ENCODE measurements at regions not wholly inside any gene's neighbourhood (a gene's known extent, or its start where the extent isn't known, plus 50 kb on each side); places are given as distances from the start of the nearest gene placed in this dataset.

DNA sequence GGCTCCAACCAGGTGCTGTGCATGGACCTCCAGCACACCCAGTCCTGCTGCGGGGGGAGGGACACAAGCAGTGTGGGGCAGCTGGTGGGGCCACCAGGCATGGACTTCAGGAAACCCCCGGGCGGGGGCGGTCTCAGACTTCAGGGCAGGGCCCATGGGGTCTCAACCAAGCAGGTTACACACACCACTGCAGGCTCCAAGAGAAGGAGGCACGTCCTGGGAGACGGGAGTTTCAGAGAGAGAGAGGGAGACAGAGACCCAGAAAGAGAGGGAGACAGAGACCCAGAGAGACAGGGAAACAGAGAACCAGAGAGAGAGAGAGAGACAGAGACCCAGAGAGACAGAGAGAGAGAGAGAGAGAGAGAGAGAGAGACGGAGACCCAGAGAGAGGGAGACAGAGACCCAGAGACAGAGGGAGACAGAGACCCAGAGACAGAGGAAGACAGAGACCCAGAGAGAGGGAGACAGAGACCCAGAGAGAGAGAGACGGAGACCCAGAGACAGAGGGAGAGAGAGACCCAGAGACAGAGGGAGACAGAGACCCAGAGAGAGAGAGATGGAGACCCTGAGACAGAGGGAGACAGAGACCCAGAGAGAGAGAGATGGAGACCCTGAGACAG, 128.9 kb downstream of the NCOR2 start:
- DNase-seq = no peak
- H3K36me3 ChIP-seq (ENCODE audit: control insufficient read depth in 3 of 3, insufficient read depth in 2 of 3, low read depth in 1 of 3, low read length in 3 of 3) = peaks cover 2 to 75% (median 4%) of the 10 kb centered on the region in 3 donors
- no peak for FAIRE-seq

DNA sequence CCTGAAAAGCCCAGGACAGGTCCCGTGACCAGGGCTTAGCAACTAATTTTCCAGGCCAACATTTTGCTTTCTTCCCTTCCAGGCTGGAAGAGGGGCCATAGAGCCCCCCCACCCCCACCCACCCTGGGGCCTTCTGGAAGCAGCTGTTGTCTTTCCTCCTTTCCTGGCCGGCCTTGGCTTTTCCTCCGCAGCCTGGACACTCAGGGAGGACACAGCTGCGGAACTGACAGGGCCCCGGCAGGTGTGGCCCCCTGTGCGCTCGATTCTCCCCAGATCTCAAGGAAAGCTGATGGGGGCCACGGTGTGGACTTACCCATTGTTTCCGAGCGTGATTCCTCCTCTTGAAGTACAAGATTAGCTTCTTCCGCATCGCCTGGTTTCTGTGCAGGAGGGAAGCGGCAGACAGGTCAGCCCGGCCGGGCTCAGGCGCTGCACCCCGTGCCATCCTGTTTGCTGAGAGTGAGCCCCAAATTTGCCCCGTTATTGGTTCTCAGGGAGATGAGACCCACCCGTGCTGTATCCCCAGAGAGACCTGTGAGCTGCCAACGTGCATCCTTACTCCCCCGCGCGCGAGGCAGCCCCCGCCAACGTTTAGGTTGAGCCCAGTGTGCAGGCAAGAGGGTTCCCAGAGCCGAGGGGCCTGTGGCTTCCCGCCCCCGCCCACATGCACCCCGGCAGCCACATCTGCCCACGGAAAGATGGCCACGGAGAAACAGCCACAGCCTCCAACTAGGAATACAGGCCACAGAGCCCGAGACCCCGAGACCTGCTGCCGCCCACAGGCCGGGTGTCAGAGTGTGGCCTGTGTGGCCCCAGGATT, 129.6 kb downstream of the NCOR2 start:
- Histone ChIP-seq H3K36me3 (ENCODE audit: control insufficient read depth in 3 of 3, insufficient read depth in 2 of 3, low read depth in 1 of 3, low read length in 3 of 3) (peaks cover 2 to 76% (median 4%) of the 10 kb centered on the region in 3 donors), H3K27me3 (ENCODE audit: control insufficient read depth in 3 of 3, insufficient read depth in 3 of 3, low read length in 3 of 3) (no peaks in the 10 kb centered on the region), H3K9me3 (ENCODE audit: control insufficient read depth in 2 of 2, insufficient read depth in 1 of 2, low read depth in 1 of 2, low read length in 1 of 2) (no peaks in the 10 kb centered on the region), H3K4me3 (ENCODE audit: low read depth in 1 of 3, low read length in 3 of 3) (no peak overlapping the region), H3K4me1 (ENCODE audit: control insufficient read depth in 3 of 3, insufficient read depth in 2 of 3, low read depth in 1 of 3, low read length in 2 of 3) (no peaks in the 10 kb centered on the region), H3K27ac (ENCODE audit: low read depth in 1 of 3, low read length in 2 of 3) (peak overlapping the region in 1 of 3 donors; percentile 22)
- WGBS, 3 donors = 79 to 82% (median 82%) methylated on average over 35 to 36 of the region's 36 CpGs
- DNase-seq (no peak), FAIRE-seq (no peak)

More for the DNA sequence above, 128.9 kb downstream of the NCOR2 start:
- H3K27ac ChIP-seq (ENCODE audit: low read depth in 1 of 3, low read length in 2 of 3) = peak overlapping the region in 1 of 3 donors; percentile 22
- no peaks in the 10 kb centered on the region for H3K4me1 ChIP-seq (ENCODE audit: control insufficient read depth in 3 of 3, insufficient read depth in 2 of 3, low read depth in 1 of 3, low read length in 2 of 3)
- H3K27me3 ChIP-seq (ENCODE audit: control insufficient read depth in 3 of 3, insufficient read depth in 3 of 3, low read length in 3 of 3) = no peaks in the 10 kb centered on the region
- WGBS, 3 donors = 74 to 79% (median 76%) methylated on average over 7 to 8 of the region's 8 CpGs
- H3K9me3 ChIP-seq (ENCODE audit: control insufficient read depth in 2 of 2, insufficient read depth in 1 of 2, low read depth in 1 of 2, low read length in 1 of 2) = no peaks in the 10 kb centered on the region
- no peak overlapping the region for H3K4me3 ChIP-seq (ENCODE audit: low read depth in 1 of 3, low read length in 3 of 3)

DNA sequence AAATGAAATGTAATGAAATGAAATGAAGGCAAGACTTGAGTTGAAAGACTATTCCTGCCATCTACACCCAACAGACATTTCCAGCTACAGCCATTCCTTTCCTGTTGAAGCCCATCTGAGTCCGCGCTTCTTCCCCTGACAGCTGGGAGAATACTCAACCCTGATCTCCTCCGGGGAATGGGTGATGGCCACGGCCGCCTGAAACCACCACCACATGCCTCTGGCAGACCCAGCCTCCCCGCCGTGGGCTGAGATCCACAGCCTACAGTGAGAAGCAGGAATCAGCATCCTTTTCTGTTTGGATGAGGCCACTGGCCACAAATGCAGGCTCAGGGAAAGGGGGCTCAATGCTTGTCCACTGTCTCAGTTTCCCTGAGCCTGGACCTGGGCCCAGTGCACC, 130.3 kb downstream of the NCOR2 start:
- no peaks in the 10 kb centered on the region for H3K4me1 ChIP-seq (ENCODE audit: control insufficient read depth in 3 of 3, insufficient read depth in 2 of 3, low read depth in 1 of 3, low read length in 2 of 3)
- no peak for DNase-seq
- peaks cover 0 to 76% (median 4%) of the 10 kb centered on the region in 3 donors for H3K36me3 ChIP-seq (ENCODE audit: control insufficient read depth in 3 of 3, insufficient read depth in 2 of 3, low read depth in 1 of 3, low read length in 3 of 3)
- no peaks in the 10 kb centered on the region for H3K9me3 ChIP-seq (ENCODE audit: control insufficient read depth in 2 of 2, insufficient read depth in 1 of 2, low read depth in 1 of 2, low read length in 1 of 2)
- no peaks in the 10 kb centered on the region for H3K27me3 ChIP-seq (ENCODE audit: control insufficient read depth in 3 of 3, insufficient read depth in 3 of 3, low read length in 3 of 3)
- FAIRE-seq = no peak
- no peak overlapping the region for H3K27ac ChIP-seq (ENCODE audit: low read depth in 1 of 3, low read length in 2 of 3)
- H3K4me3 ChIP-seq (ENCODE audit: low read depth in 1 of 3, low read length in 3 of 3) = no peak overlapping the region
- 80 to 89% (median 84%) methylated on average over 7 of the region's 7 CpGs for WGBS, 3 donors

DNA sequence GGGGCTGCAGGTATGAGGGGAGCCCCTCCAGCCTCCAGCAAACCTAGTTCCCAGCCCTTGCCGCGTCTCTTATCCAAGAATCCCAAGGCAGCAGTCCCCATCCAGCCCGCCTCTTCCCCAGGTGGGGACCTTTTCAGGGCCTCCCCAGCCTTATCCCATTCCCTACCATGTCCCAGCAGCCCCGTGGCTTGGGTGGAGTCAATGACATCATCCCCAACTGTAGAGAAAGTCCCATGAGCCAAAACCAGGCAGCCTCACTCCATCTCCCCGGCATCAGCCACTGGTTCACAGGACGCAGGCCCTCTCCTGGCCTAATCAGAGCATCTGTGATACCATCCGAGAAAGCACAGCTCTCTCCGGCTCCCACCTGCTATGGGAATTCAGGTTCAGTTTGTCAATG, 131.0 kb downstream of the NCOR2 start:
- no peak overlapping the region for H3K27ac ChIP-seq (ENCODE audit: low read depth in 1 of 3, low read length in 2 of 3)
- FAIRE-seq = no peak
- H3K4me3 ChIP-seq (ENCODE audit: low read depth in 1 of 3, low read length in 3 of 3) = no peak overlapping the region
- no peaks in the 10 kb centered on the region for H3K27me3 ChIP-seq (ENCODE audit: control insufficient read depth in 3 of 3, insufficient read depth in 3 of 3, low read length in 3 of 3)
- no peaks in the 10 kb centered on the region for H3K9me3 ChIP-seq (ENCODE audit: control insufficient read depth in 2 of 2, insufficient read depth in 1 of 2, low read depth in 1 of 2, low read length in 1 of 2)
- peaks cover 0 to 70% (median 4%) of the 10 kb centered on the region in 3 donors for H3K36me3 ChIP-seq (ENCODE audit: control insufficient read depth in 3 of 3, insufficient read depth in 2 of 3, low read depth in 1 of 3, low read length in 3 of 3)
- DNase-seq = no peak
- WGBS, 3 donors = 84 to 88% (median 84%) methylated on average over 8 of the region's 8 CpGs
- H3K4me1 ChIP-seq (ENCODE audit: control insufficient read depth in 3 of 3, insufficient read depth in 2 of 3, low read depth in 1 of 3, low read length in 2 of 3) = no peaks in the 10 kb centered on the region

DNA sequence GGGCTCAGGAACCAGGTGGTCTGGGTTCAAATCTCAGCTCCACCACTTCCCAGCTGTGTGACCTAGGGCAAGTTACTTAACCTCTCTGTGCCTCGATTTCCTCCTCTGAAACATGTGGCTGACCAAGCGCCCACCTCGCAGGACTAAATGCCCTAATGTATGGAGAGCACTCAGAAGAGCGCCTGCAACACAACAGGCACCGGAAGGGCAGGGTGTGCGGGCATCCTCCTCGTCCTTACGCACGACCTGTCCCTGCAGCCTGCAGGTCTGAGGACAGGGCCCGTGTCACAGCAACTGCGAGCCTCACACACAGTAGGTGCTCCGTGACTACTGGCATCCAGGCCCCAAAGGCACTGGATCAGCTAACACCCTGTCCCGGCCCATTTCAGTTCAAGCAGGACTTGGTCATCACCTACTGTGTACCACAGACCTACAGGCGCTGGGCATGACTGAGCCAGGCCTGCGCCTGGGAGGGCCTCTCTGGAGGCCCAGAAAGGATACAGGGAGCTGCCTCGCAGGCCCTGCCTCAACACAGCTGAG, 131.5 kb downstream of the NCOR2 start:
- WGBS, 3 donors = 95 to 97% (median 96%) methylated on average over 16 of the region's 16 CpGs
- Histone ChIP-seq H3K9me3 (ENCODE audit: control insufficient read depth in 2 of 2, insufficient read depth in 1 of 2, low read depth in 1 of 2, low read length in 1 of 2) (no peaks in the 10 kb centered on the region), H3K36me3 (ENCODE audit: control insufficient read depth in 3 of 3, insufficient read depth in 2 of 3, low read depth in 1 of 3, low read length in 3 of 3) (peaks cover 0 to 68% (median 4%) of the 10 kb centered on the region in 3 donors), H3K27me3 (ENCODE audit: control insufficient read depth in 3 of 3, insufficient read depth in 3 of 3, low read length in 3 of 3) (no peaks in the 10 kb centered on the region), H3K4me3 (ENCODE audit: low read depth in 1 of 3, low read length in 3 of 3) (no peak overlapping the region), H3K4me1 (ENCODE audit: control insufficient read depth in 3 of 3, insufficient read depth in 2 of 3, low read depth in 1 of 3, low read length in 2 of 3) (no peaks in the 10 kb centered on the region), H3K27ac (ENCODE audit: low read depth in 1 of 3, low read length in 2 of 3) (no peak overlapping the region)
- DNase-seq = no peak
- FAIRE-seq = no peak

DNA sequence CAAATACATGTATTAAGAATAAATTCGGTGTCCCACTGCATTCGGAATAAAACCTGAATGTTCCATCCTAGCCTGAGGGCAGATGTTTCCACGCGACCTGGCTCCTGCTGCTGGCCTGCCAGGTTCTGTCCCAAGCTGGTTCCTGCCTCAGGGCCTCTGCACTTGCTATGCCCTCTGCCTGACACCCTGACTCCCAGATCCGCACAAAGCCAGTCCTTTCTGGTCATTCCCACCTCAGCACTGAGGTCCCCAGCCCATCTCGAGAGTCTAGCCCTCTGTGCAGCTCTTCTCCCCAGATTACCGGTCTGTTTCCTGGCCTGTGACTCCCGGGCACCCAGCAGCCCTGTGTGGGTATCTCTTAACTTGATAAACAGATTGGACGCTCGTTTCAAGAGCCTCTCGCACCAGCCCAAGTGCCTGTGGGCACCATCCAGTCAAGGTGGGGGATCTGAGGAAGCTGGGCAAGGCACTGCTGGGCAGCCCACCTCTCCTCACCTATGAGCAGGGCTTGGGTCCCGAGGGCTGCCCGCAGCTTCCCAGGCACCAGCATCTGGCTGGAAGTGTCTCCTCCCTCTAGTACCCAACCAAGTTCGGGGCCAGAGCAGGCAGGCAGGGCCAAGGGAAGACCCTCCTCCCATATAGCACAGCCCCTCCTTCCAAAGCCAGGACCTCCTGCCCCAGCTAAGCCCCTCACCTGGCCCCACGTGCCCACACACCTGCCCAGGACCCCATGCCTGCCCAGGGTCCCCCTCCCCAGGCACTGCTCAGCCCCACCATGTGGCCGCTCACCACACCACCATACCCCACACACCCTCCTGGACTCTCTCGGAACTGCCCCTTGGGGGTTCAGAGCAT, 132.2 kb downstream of the NCOR2 start:
- peaks cover 0 to 68% (median 9%) of the 10 kb centered on the region in 3 donors for H3K36me3 ChIP-seq (ENCODE audit: control insufficient read depth in 3 of 3, insufficient read depth in 2 of 3, low read depth in 1 of 3, low read length in 3 of 3)
- no peaks in the 10 kb centered on the region for H3K4me1 ChIP-seq (ENCODE audit: control insufficient read depth in 3 of 3, insufficient read depth in 2 of 3, low read depth in 1 of 3, low read length in 2 of 3)
- WGBS, 3 donors = 82 to 83% (median 82%) methylated on average over 17 of the region's 17 CpGs
- no peaks in the 10 kb centered on the region for H3K9me3 ChIP-seq (ENCODE audit: control insufficient read depth in 2 of 2, insufficient read depth in 1 of 2, low read depth in 1 of 2, low read length in 1 of 2)
- H3K4me3 ChIP-seq (ENCODE audit: low read depth in 1 of 3, low read length in 3 of 3) = no peak overlapping the region
- no peaks in the 10 kb centered on the region for H3K27me3 ChIP-seq (ENCODE audit: control insufficient read depth in 3 of 3, insufficient read depth in 3 of 3, low read length in 3 of 3)
- DNase-seq (no peak), FAIRE-seq (no peak)
- no peak overlapping the region for H3K27ac ChIP-seq (ENCODE audit: low read depth in 1 of 3, low read length in 2 of 3)

DNA sequence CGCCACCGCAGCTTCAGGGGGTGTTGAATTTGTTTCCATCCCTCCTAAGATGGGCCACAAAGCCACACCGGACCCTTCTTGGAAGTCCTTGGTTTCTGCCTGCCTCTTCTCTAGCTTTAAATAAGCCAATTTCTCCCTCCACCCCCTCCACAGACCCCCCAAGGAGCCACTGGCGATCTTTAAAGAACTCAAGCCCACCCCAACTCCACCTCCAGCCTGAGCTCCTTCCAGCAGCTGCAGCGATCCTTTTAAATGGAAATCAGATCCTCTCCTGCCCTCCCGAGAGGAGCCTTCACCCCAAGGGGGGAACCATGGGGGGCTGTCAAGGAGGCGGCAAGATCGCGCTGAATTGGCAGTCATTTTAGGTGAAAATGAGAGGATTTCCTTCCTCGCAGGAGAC, 133.1 kb downstream of the NCOR2 start:
- WGBS, 3 donors = 83 to 91% (median 89%) methylated on average over 10 of the region's 10 CpGs
- H3K27me3 ChIP-seq (ENCODE audit: control insufficient read depth in 3 of 3, insufficient read depth in 3 of 3, low read length in 3 of 3) = no peaks in the 10 kb centered on the region
- H3K36me3 ChIP-seq (ENCODE audit: control insufficient read depth in 3 of 3, insufficient read depth in 2 of 3, low read depth in 1 of 3, low read length in 3 of 3) = peaks cover under 1 to 70% (median 9%) of the 10 kb centered on the region in 3 donors
- FAIRE-seq = no peak
- H3K27ac ChIP-seq (ENCODE audit: low read depth in 1 of 3, low read length in 2 of 3) = no peak overlapping the region
- DNase-seq = no peak
- no peaks in the 10 kb centered on the region for H3K4me1 ChIP-seq (ENCODE audit: control insufficient read depth in 3 of 3, insufficient read depth in 2 of 3, low read depth in 1 of 3, low read length in 2 of 3)
- no peaks in the 10 kb centered on the region for H3K9me3 ChIP-seq (ENCODE audit: control insufficient read depth in 2 of 2, insufficient read depth in 1 of 2, low read depth in 1 of 2, low read length in 1 of 2)
- no peak overlapping the region for H3K4me3 ChIP-seq (ENCODE audit: low read depth in 1 of 3, low read length in 3 of 3)

DNA sequence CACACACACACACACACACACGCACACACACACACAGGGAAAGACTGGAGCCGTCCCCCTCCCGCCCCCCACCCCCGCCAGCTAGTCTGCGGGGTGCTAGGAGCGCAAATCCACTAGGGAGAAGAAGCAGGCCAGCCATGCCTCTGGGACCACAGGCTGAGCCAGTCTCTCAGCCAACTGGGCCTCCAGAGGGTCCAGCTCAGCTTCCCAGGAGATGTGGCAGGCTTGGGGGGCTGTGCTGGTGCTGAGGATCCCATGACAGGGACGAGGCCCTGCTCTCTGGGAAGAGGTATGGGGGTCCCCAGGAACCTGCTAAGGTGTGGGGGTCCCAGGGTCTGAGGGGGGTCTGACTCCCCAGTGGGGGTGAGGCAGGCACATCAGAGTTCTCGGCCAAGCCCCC, 133.5 kb downstream of the NCOR2 start:
- DNase-seq (no peak), FAIRE-seq (no peak)
- no peaks in the 10 kb centered on the region for H3K4me1 ChIP-seq (ENCODE audit: control insufficient read depth in 3 of 3, insufficient read depth in 2 of 3, low read depth in 1 of 3, low read length in 2 of 3)
- no peak overlapping the region for H3K27ac ChIP-seq (ENCODE audit: low read depth in 1 of 3, low read length in 2 of 3)
- H3K36me3 ChIP-seq (ENCODE audit: control insufficient read depth in 3 of 3, insufficient read depth in 2 of 3, low read depth in 1 of 3, low read length in 3 of 3) = peaks cover 2 to 74% (median 9%) of the 10 kb centered on the region in 3 donors
- H3K9me3 ChIP-seq (ENCODE audit: control insufficient read depth in 2 of 2, insufficient read depth in 1 of 2, low read depth in 1 of 2, low read length in 1 of 2) = no peaks in the 10 kb centered on the region
- H3K27me3 ChIP-seq (ENCODE audit: control insufficient read depth in 3 of 3, insufficient read depth in 3 of 3, low read length in 3 of 3) = no peaks in the 10 kb centered on the region
- 80 to 90% (median 82%) methylated on average over 7 to 8 of the region's 8 CpGs for WGBS, 3 donors
- no peak overlapping the region for H3K4me3 ChIP-seq (ENCODE audit: low read depth in 1 of 3, low read length in 3 of 3)
